ENCODE measurements at regions not wholly inside any gene's neighbourhood (a gene's known extent, or its start where the extent isn't known, plus 50 kb on each side); places are given as distances from the start of the nearest gene placed in this dataset.

DNA sequence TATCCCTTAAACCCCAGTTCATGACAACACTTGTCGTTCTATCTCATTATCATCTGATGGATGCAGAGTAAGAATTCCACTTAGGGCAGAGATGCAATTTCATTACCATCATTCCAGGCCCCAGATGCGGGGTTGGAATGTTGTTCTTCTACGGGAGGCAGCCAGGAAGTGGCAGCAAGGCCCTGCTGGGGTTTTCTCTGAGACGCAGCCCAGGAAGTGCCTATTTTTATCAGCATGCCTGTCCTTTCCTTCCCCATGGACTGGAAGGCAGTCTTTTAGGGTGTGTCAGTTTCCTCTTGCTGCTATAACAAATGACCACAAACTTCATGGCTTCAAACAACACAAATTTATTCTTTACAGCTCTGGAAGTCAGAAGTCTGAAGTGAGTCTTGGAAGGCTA lies 246.6 kb upstream of the DYNLRB2 start:
- ChIA-PET CTCF (no interaction called here), POLR2A (no interaction called here)
- Histone ChIP-seq H3K27me3 (replicated peaks in 1 of 4; ENCODE audit: control extremely low read depth in 1 of 4, control insufficient read depth in 3 of 4, insufficient read depth in 4 of 4, low read length in 3 of 4) (peaks cover 0 to 2% (median 0%) of the 10 kb centered on the region in 4 experiments), H3K4me3 (ENCODE audit: control extremely low read depth in 1 of 5, extremely low read depth in 1 of 5, insufficient read depth in 1 of 5, low read depth in 2 of 5, low read length in 4 of 5) (no peak overlapping the region), H3K27ac (ENCODE audit: low read length in 2 of 2) (no peak overlapping the region), H3K9ac (ENCODE audit: low read length) (no peak overlapping the region), H3K79me2 (ENCODE audit: control insufficient read depth, insufficient read depth, low read length) (no peaks in the 10 kb centered on the region), H3K4me1 (ENCODE audit: control insufficient read depth in 2 of 2, insufficient read depth in 2 of 2, low read length in 2 of 2) (no peaks in the 10 kb centered on the region), H3K36me3 (replicated peaks in 1 of 2; ENCODE audit: control extremely low read depth in 1 of 2, control insufficient read depth in 1 of 2, extremely low read depth in 1 of 2, insufficient read depth in 2 of 2, low read length in 1 of 2) (no peaks in the 10 kb centered on the region), H2AFZ (ENCODE audit: insufficient read depth, low read depth, low read length, poor library complexity, severe bottlenecking) (no peak overlapping the region), H4K20me1 (ENCODE audit: control insufficient read depth, insufficient read depth, low read length, poor library complexity, severe bottlenecking) (no peaks in the 10 kb centered on the region), H3K9me3 (ENCODE audit: control extremely low read depth in 1 of 3, control insufficient read depth in 2 of 3, insufficient read depth in 1 of 3, low read length in 2 of 3) (no peaks in the 10 kb centered on the region), H3K4me2 (replicated peaks; ENCODE audit: low read depth, low read length, poor library complexity, severe bottlenecking) (no peak overlapping the region)
- intact Hi-C loops (cut with micrococcal nuclease), result no loop called here
- TF ChIP-seq CTCF (IDR thresholded peaks at IDR 0.05) (no peak), EZH2 (IDR thresholded peaks at IDR 0.05; ENCODE audit: borderline replicate concordance, insufficient read depth, low read depth, low read length, poor library complexity, severe bottlenecking) (no peak)
- Mint-ChIP-seq H3K4me3 (no peak overlapping the region), H3K9me3 (ENCODE audit: insufficient read depth) (no peaks in the 10 kb centered on the region), H3K4me1 (no peaks in the 10 kb centered on the region), H3K27me3 (peaks cover 7% of the 10 kb centered on the region), H3K27ac (no peak overlapping the region)
- WGBS (ENCODE audit: insufficient coverage), result 75% methylated on average over 2 of the region's 4 CpGs
- DNase-seq (no peak), ATAC-seq (ENCODE audit: low read depth) (no peak)

- Histone ChIP-seq H3K9ac (ENCODE audit: low read length) (no peak overlapping the region), H3K27me3 (replicated peaks in 1 of 4; ENCODE audit: control extremely low read depth in 1 of 4, control insufficient read depth in 3 of 4, insufficient read depth in 4 of 4, low read length in 3 of 4) (no peaks in the 10 kb centered on the region), H3K4me1 (ENCODE audit: control insufficient read depth in 2 of 2, insufficient read depth in 2 of 2, low read length in 2 of 2) (no peaks in the 10 kb centered on the region), H3K4me3 (ENCODE audit: control extremely low read depth in 1 of 5, extremely low read depth in 1 of 5, insufficient read depth in 1 of 5, low read depth in 2 of 5, low read length in 4 of 5) (no peak overlapping the region), H3K9me3 (ENCODE audit: control extremely low read depth in 1 of 3, control insufficient read depth in 2 of 3, insufficient read depth in 1 of 3, low read length in 2 of 3) (no peaks in the 10 kb centered on the region), H2AFZ (ENCODE audit: insufficient read depth, low read depth, low read length, poor library complexity, severe bottlenecking) (no peak overlapping the region), H3K4me2 (replicated peaks; ENCODE audit: low read depth, low read length, poor library complexity, severe bottlenecking) (no peak overlapping the region), H3K79me2 (ENCODE audit: control insufficient read depth, insufficient read depth, low read length) (no peaks in the 10 kb centered on the region), H4K20me1 (ENCODE audit: control insufficient read depth, insufficient read depth, low read length, poor library complexity, severe bottlenecking) (no peaks in the 10 kb centered on the region), H3K27ac (ENCODE audit: low read length in 2 of 2) (no peak overlapping the region), H3K36me3 (replicated peaks in 1 of 2; ENCODE audit: control extremely low read depth in 1 of 2, control insufficient read depth in 1 of 2, extremely low read depth in 1 of 2, insufficient read depth in 2 of 2, low read length in 1 of 2) (no peaks in the 10 kb centered on the region)
- CTCF ChIA-PET, result no interaction called here
- H3K27me3 Mint-ChIP-seq, result peaks cover 7% of the 10 kb centered on the region
- ATAC-seq (ENCODE audit: low read depth), result no peak
- H3K27ac Mint-ChIP-seq, result no peak overlapping the region
- TF ChIP-seq CTCF (IDR thresholded peaks at IDR 0.05) (no peak), EZH2 (IDR thresholded peaks at IDR 0.05; ENCODE audit: borderline replicate concordance, insufficient read depth, low read depth, low read length, poor library complexity, severe bottlenecking) (no peak)
- no peak overlapping the region for H3K4me3 Mint-ChIP-seq
- no CpG with 5 or more reads among the region's 3 CpGs for WGBS (ENCODE audit: insufficient coverage)
- POLR2A ChIA-PET, result no interaction called here
- no peaks in the 10 kb centered on the region for H3K4me1 Mint-ChIP-seq
- no peak for DNase-seq
- intact Hi-C loops (cut with micrococcal nuclease), result no loop called here
- peaks cover 2% of the 10 kb centered on the region for H3K9me3 Mint-ChIP-seq (ENCODE audit: insufficient read depth)
Measured at GRCh38 chr16:80288616-80289015, 252.2 kb upstream of the DYNLRB2 start.
